K562 (cell line): ENCODE measurements at regions not wholly inside any gene's neighbourhood (a gene's known extent, or its start where the extent isn't known, plus 50 kb on each side); places are given as distances from the start of the nearest gene placed in this dataset.

ENCODE experiments used
- ARNT ChIP-seq, 2 experiments: fragments of 450-650 bp; IDR thresholded peaks; 2 replicates each; pipeline ENCODE4 v1.6.1; 2016; ENCODE audit warnings: mild to moderate bottlenecking in 1 of 2
- BCOR ChIP-seq: fragments of 450-650 bp; IDR thresholded peaks from 2 replicates; pipeline ENCODE4 v1.6.1; 2016
- DMBX1 ChIP-seq: fragments of 250-450 bp; sonication (Bioruptor Pico); IDR thresholded peaks from 2 replicates; pipeline ENCODE4 v1.8.0; 2022; ENCODE audit warnings: inconsistent platforms, mild to moderate bottlenecking, moderate library complexity, borderline replicate concordance
- EZH2 ChIP-seq: IDR thresholded peaks from 2 replicates; pipeline ENCODE4 v1.6.1; 2012; ENCODE audit warnings: low read depth, mild to moderate bottlenecking, inconsistent platforms, low read length, borderline replicate concordance
- ILF3 ChIP-seq: fragments of 450-650 bp; IDR thresholded peaks from 2 replicates; pipeline ENCODE4 v1.6.1; 2018; ENCODE audit warnings: antibody characterized with exemption, mild to moderate bottlenecking, moderate library complexity, borderline replicate concordance
- KLF6 ChIP-seq: fragments of 250-450 bp; sonication (Bioruptor Pico); IDR thresholded peaks from 2 replicates; pipeline ENCODE4 v1.4.0; 2020; ENCODE audit warnings: mild to moderate bottlenecking, moderate library complexity, borderline replicate concordance
- MTA2 ChIP-seq: fragments of 450-650 bp; IDR thresholded peaks from 2 replicates; pipeline ENCODE4 v1.6.1; 2016; ENCODE audit warnings: low read depth
- NBN ChIP-seq: fragments of 450-650 bp; IDR thresholded peaks from 2 replicates; pipeline ENCODE4 v1.6.1; 2016; ENCODE audit warnings: low read depth, mild to moderate bottlenecking
- SFPQ ChIP-seq: fragments of 200-400 bp; formaldehyde crosslinking; IDR thresholded peaks from 2 replicates; pipeline ENCODE4 v1.6.1; 2017; ENCODE audit warnings: mild to moderate bottlenecking, low read depth, low read length, moderate library complexity
- SMAD4 ChIP-seq: fragments of 250-450 bp; sonication (Bioruptor Pico); conservative IDR thresholded peaks from 2 replicates; pipeline ENCODE4 v1.8.0; 2021; ENCODE audit warnings: inconsistent platforms, mild to moderate bottlenecking, moderate library complexity
- YBX1 ChIP-seq: fragments of 450-650 bp; IDR thresholded peaks from 2 replicates; pipeline ENCODE4 v1.7.1; 2016; ENCODE audit warnings: mild to moderate bottlenecking
- ZKSCAN1 ChIP-seq: fragments of 150-350 bp; IDR thresholded peaks from 2 replicates; pipeline ENCODE4 v1.6.1; 2016; ENCODE audit warnings: low read depth, low read length
- ZNF274 ChIP-seq: IDR thresholded peaks from 2 replicates; pipeline ENCODE4 v1.6.1; 2011; ENCODE audit warnings: low read depth, mild to moderate bottlenecking, low read length, moderate library complexity, borderline replicate concordance
- TF ChIP-seq, protein P1 (sequence below): fragments of 250-450 bp; sonication (Bioruptor Pico); IDR thresholded peaks from 2 replicates; pipeline ENCODE4 v1.4.0; 2020; ENCODE audit warnings: borderline replicate concordance
- TF ChIP-seq, protein P2 (sequence below): sonication (generic); formaldehyde crosslinking; IDR thresholded peaks from 2 replicates; pipeline ENCODE4 v1.8.0; 2022; ENCODE audit warnings: mild to moderate bottlenecking, low read depth, missing genetic modification reagents

GRCh38 chr3:72169561-72170472 is 384.9 kb upstream of the PROK2 start (continued):
- TF ChIP-seq, protein P1, sequence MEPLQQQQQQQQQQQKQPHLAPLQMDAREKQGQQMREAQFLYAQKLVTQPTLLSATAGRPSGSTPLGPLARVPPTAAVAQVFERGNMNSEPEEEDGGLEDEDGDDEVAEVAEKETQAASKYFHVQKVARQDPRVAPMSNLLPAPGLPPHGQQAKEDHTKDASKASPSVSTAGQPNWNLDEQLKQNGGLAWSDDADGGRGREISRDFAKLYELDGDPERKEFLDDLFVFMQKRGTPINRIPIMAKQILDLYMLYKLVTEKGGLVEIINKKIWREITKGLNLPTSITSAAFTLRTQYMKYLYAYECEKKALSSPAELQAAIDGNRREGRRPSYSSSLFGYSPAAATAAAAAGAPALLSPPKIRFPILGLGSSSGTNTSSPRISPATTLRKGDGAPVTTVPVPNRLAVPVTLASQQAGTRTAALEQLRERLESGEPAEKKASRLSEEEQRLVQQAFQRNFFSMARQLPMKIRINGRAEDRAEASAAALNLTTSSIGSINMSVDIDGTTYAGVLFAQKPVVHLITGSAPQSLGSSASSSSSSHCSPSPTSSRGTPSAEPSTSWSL (CRISPR knock-in tag) = no peak
- TF ChIP-seq KLF6 (no peak), ZNF274 (no peak), ARNT (IDR thresholded peaks at IDR 0.05) (peak in 1 of 2 experiments; percentile 84; a peak in 2 of 4 replicates), ZKSCAN1 (no peak), ILF3 (no peak), MTA2 (peak; percentile 85), EZH2 (no peak; the same call in 1 of the 2 replicates), YBX1 (no peak), BCOR (no peak), DMBX1 (CRISPR knock-in tag) (peak; percentile 83; the same call in 1 of the 2 replicates), SMAD4 (CRISPR knock-in tag) (peak; percentile 82), NBN (0 out of 2 replicates have a peak, but pooled peaks have one; percentile 23), SFPQ (no peak)
- TF ChIP-seq, protein P2, sequence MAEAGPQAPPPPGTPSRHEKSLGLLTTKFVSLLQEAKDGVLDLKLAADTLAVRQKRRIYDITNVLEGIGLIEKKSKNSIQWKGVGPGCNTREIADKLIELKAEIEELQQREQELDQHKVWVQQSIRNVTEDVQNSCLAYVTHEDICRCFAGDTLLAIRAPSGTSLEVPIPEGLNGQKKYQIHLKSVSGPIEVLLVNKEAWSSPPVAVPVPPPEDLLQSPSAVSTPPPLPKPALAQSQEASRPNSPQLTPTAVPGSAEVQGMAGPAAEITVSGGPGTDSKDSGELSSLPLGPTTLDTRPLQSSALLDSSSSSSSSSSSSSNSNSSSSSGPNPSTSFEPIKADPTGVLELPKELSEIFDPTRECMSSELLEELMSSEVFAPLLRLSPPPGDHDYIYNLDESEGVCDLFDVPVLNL = no peak
